CD1c-positive myeloid dendritic cell (primary cell): ENCODE measurements at regions not wholly inside any gene's neighbourhood (a gene's known extent, or its start where the extent isn't known, plus 50 kb on each side); places are given as distances from the start of the nearest gene placed in this dataset.

ENCODE experiments used
- DNase-seq: peaks from one replicate; pipeline ENCODE4 v3.0.0-alpha.2; 2016; ENCODE audit errors: extremely low spot score

DNA sequence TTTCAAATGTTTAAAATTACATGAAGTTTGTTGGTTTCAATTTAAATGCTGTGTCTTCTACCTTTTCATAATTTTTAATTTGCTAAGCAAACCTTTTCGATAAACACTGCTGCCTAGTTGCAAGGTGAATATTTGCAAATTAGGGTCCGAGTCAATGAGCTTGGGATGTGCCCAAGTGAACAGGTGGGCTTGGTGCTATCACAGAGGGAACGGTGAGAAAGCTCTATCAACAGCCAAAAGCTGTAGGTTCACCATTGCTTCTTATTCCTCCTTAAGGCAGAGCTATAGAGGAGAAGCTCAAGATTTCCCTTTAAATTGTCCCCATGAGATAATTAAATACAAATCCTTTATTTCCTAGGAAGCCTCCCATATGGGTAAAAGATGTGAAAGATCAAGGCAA lies 245.3 kb upstream of the CELF2 start:
- no peak for DNase-seq

DNA sequence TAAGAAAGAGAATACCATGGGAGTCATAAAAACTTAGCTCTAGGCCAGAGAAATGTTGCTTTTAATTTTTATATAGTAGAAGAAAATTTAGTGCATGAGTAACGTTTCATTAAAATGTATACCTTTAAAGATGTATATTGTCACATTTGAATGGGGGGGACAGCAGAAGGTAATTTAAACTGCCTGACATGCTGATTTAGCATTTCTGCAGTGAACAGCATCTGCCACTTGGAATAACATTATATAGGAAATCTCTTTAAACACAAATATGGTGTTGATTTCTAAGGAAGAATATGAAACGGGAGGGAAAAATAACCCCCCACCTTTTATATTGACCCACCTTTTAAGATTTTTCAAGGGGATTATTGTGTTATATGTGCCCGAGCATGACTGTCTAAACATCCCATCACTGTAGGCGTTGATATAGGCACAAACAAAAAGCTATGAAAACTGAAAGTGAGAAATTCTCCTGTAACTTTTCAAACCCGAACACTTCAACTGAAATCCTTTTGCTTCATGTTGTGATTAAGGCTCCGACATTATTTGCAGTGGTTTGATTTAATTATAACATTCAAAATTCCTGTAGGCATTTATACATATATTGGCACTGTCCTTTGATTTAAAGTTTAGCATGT lies 244.7 kb upstream of the CELF2 start:
- no peak for DNase-seq

DNA sequence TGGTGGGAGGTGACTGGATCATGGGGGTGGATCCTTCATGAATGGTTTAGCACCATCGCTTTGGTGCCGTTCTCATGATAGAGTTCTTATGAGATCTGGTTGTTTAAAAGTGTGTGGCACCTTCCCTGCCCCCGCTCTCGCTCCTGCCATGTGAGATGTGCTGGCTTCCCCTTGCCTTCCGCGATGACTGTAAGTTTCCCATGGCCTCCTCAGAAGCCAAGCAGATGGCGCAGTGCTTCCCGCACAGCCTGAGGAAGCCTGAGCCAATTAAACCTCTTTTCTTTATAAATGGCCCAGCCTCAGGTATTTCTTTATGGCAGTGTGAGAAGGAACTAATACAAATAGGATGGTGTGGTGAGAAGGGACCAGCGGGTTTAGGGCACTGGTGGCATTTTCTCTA lies 243.3 kb upstream of the CELF2 start:
- no peak for DNase-seq

DNA sequence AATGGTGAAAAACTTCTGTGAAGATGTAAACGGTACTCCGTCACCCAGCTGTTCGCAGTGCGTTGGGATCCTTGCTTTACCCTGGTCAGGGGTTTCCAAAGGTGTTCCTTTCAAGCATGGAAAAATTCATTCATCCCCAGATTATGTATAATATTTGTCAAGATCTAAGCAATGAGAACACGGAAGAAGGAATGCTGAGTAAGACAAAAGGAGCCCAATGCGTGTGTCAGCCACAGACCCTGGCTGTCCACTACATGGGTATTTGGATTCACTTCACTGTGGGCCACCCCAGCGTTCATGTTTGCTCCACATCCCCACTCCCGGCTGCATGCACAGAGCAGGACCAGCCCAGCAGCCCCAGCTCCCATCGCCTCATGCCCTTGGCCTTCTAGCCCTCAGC lies 241.3 kb upstream of the CELF2 start:
- DNase-seq, result no peak

DNA sequence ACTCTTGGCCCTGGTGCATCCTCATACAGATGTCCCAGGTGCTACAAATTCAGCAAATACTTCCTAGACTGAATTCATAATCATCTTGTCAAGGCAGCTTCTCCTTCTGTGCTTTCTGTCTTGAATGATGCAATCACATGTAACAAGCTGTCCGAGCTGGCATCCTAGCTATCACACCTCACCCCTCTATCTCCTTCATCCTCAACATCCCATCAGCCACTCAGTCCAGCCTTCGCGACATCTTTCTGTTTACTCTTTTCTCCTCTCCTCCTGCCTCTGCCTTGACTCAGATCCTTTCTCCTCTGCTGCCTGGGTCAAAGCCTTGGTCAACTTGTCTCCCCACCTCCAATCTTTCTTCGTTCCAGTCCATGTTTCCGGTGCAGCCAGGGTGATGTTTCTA lies 240.4 kb upstream of the CELF2 start:
- no peak for DNase-seq

DNA sequence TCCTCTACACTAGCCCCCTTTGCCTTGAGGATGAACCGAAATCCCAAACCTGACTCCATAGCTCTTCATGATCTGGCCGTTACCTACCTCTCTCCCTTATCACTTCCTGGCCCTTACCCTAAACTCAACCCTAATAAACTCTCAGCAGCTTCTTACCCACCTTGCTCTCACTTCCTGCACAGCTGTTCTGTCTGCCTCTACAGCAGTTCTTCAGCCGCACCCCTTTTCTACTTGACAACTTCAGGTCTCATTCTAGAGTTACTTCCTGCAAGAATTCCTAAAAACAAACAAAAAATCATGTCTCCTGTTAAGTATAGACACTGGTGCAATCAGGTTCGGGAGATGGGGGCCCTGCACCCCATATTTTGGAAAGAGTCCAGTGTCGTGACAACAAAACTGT lies 239.9 kb upstream of the CELF2 start:
- DNase-seq, result no peak

DNA sequence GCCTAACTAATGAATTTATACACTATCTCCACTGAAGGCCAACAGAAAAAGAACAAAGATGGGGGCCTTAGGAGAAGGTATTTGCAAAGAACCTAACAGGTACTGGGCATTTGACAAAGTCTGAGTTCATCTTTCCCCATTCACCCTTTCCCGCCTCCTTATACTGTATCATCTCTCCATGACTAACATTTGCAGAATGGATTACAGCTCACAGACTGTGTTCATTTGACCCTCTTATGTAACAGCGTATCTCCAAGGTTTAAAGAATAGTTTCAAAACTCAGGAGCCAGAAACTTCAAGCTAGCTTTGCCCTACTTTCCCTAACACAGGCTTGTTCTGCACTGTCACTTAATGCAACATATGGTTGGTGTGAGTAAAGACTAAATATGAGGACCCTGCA lies 238.7 kb upstream of the CELF2 start:
- no peak for DNase-seq

DNA sequence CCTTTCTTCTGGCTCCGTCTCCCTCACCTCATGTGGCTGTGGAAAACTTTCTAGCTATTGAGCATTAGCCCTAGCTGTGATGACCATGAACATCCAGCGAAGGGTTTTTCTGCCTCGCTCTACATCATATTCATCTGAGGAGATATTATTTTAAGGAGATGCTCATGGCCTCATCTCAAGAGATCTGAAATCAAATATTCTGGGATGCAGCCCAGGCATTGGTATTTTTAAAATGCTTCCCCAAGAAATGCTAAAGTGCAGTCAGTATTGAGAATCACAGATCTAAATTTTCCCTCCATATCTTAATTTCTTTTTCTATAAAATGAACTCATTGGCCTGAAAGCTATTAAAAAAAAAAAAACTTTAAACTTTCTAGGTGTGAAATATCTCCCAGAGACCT lies 238.2 kb upstream of the CELF2 start:
- DNase-seq, result no peak

DNA sequence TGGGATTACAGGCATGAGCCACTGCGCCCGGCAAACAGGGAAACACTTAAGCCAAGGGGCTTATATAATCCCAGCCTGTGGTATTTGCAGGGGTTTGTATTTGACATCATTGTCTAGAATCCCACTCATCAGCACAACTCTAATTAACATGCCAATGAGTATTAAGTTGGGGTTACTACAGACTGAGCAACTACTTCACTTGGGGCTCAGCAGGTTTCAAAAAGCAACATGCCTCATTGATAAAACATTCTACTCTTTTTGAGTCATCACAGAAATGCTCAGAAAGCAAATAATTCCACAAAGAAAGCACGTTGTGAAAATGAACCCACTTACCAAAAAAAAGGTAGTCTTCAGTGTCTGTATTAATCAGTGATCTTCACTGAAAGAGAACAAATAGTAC lies 236.9 kb upstream of the CELF2 start:
- DNase-seq, result no peak

DNA sequence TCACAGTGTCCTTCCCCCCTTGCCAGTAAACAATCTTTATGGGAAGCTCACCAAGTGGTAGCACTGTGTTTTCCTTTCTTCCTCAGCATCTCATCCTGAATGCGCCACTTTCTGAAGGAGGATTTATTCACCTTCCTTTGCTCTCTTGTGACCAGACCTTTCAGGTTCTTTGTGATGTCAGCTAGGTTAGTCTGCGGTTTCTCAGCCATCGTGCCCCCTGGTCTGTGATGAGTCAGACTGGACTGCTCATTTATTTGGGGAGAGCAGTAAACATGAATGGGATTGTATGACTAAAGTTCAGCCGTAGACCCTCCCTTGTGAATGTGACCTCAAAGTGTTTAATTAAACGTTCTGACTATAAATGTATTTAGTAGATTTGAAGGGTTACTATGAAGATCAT lies 235.1 kb upstream of the CELF2 start:
- no peak for DNase-seq

DNA sequence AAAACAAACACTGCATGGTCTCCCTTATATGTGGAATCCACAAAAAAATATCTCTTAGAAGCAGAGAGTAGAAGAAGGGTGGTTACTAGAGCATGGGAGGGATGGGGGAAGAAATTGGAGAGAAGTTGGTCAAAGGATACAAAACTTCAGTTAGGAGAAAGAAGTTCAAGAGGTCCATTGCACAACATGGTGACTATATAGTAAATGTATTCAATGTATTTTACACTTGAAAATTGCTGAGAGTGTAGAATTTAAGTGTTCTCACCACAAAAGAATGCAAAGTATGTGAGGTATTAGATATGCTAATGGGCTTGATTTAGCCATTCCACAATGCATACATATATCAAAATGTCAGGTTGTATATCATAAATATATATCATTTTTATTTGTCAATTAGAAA lies 232.0 kb upstream of the CELF2 start:
- DNase-seq, result no peak

DNA sequence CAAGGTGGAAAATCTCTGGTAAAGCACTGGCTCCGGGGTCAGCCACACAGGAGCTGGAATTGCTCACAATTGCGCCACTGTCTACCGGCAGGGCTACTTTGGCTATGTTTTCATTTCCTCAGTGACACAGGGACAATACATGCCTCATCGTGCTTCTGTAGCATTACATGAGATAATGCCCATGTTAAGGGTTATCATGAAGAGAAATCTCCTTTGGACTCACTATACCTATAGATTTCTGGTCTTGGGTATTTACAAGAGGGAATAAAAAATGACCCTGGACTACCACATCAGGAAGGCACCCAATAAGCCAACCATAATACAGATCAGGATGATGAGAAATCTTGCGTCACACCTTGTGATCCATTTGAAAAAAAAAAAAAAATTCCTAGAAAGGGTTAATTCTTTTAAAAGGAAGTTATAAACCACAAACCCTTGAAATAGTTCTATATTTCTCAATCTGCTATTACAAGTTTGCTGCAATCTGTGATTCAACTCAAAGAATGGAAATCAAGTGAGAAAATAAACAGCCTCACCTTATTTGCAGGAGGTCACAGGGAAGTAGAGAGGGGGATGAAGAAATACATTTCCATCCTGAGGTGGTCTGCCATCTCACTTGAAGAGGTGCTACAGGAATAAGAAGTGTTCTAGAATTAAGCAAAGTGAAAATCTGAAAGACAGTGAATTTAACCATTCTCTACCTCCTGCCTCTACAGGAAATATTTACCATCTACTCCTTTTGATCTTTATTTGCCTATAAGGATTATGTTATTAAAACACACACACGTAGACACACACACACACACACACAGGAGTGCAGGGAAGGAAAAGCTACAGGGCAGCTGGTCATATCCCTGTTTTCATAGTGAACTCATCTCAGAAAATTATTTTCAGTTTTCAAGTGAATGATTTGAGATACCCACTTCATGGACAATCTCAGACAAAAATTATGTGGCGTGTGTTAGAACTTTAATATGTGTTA lies 231.3 kb upstream of the CELF2 start:
- peak; percentile 63 for DNase-seq

DNA sequence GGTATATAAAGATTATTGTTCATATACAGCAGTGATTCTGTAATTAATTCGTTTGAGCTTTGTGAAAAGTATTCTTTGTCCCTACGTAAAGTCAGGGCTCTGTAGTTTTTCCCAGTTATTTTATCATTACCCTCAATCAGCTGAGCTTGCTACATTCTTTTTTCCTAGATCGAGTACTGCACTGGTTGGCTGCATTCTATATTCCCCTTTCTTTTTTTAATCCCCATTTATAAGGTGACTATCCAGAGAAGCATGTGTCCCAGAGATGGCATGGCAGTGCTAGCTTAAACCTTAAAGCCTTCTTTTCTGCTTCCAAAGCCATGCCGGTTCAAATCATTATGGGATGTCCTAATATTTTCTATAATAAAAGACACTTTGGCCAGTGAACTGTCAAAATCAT lies 230.1 kb upstream of the CELF2 start:
- DNase-seq, result no peak

DNA sequence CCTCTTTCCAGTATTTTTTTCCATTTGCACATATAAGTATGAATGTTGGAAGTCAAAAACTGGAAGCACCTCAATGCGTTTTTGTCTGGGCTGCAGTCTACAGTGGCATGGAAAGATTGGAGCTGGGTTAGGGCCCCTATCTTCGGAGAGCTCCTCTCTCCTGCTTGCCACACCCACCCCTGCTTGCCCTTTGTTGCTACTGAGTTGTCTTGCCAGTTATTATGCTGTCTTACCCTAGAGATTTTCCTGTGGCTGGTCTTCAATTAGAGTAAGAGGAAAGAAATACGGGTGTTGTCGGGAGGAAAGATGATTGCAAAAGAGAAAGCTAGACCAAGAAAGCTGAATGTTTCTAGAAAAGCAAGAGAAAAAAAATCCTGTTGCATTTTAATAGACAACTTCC lies 228.9 kb upstream of the CELF2 start:
- no peak for DNase-seq

DNA sequence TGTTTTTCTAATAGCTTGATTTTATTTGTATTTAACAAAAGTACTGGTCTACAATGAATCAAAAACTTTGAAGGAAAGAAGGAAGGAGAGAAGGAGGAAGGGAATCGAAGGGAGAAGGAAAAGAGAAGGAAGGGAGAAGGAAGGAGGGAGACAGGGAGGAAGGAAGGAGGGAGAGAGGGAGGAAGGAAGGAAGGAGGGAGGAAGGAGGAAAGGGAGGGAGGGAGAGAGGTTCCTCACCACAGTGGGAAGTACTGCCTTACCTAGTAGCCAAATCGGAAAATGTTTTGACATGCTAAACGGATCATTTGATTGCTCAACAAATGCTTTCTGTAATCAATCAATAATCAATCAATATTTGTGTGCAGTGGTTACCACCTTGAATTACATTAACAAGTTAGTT lies 225.8 kb upstream of the CELF2 start:
- DNase-seq, result no peak

DNA sequence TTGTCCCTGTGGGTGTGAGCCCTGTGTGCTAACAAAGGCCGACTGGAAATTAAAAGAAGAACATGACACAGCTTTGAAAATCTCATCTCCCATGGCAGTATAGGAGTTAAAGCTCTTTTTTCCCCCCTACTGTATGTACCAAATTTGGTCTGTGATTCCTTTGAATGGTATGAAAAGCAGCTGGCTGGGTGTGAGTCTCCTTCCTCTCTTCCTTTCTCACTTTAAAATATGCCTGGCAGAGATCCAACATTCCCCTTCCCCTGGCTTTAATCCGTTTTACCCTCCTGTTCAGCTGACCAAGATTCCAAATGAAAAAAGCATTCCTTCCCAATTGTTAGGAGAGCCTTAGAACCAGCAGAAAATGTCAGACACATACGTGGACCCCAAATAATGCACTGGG lies 225.0 kb upstream of the CELF2 start:
- no peak for DNase-seq

DNA sequence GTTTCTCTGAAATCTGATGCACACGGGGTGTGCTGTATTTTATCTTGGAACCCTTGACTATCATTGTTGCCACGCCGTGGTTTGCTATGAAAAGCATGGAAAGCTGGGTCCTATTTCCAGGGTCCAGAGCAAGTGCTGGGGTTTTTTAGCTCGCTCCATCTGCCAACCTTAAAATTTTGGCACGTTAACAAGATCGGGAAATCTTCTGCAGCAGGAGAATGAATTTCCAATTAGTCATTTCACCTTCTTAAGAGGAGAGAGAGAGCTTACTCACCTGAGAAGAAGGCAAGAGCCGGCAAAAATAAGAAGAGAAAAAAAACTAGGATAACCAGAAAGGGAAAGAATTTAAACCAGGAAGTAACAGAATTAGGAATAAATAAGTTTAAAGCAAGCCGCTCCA lies 223.6 kb upstream of the CELF2 start:
- no peak for DNase-seq

DNA sequence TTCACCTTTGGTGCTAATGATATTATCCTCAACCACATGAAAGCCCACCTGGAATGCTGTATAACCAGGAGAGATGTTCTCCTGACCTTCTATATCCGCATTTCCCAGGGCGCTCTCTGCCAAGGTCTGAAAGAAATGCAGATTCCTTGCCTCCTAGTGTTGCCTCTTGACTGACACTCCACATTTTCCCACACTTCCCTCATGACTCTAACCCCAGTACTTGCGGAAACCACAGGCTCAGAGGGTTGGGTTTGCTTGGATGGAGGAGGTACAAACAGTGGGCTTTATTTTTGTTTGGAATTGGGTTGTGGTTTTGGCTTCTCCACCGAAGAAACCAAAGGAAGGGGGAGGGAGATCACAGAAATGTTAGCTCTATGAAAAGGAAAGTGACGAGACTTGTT lies 222.9 kb upstream of the CELF2 start:
- no peak for DNase-seq

DNA sequence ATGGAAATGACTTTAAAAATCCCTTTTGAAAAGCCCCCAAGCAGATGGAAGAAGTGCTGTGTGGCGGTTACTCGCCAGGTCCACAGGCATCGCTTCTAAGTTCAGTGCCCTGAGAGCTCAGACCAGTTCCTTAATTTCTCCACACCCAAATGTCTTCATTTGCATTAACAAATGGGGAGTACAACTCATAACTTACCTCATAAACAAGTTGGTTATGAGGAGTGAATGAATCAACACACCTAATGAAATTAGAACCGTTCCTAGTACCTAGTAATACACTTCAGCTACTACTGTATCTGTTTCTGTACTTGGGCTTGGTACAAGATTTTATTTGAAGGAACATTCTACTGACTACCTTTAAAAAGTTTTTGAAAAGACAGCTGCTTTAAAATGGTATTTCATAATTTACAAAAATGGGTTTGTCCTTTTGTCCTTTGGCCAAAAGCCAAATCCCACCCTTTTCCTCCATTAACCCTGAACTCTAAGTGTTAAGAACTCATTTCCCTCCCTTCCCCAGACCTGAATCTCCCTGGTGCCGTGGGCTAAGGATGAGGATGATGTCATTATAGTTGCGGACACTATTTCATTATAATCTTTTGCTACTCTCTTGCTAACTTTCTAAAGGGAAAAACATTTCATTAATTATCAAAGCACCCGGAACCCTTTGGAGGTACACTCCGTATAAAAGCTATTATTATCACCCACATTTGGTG lies 221.5 kb upstream of the CELF2 start:
- no peak for DNase-seq

DNA sequence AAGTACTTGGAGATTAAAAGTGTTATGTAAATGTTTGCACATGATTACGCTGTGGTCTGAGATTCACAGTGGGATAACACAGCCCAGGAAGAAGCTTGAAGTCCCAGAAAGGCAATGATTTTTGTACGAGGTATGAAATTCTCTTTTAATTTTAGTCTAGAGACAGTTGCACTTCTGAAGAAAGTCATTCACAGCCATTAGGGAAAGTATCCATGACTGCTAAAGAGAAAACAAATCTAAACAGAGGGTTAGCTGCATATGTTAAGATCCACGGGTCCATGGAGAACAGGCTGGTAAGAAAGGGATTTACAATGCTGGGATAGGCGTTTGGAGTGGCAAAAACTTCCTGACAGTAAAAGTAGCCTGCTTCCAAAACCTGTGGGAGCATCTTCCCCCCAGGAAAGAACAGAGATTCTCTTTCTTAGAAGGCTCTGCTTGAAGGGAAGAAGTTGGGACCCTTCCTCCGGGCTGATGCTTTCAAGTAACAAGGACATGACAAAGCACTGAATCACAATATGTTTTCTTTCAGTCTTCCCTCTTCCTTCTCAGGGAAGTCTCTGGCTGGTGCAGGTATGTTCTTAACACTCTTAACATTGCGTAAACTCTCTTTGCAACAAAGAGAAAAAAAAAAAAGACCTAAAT lies 220.8 kb upstream of the CELF2 start:
- no peak for DNase-seq

DNA sequence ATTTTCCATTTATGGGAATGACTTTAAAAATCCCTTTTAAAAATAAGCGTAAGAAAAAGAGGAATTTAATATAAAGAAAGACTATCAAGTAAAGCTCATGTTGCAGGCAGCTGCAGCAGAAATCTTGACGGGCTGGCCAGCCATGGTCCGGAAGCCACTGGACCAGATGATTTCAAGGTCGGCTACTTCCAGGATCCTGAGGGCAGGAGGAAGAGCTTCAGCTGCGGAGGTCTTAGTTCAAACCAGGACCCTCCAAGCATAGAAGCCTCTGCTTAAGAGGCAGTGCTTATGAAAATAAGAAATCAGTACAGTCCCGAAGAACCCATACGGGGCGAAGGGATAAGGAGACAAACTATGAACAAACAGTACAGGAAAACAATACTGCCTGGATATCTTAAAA lies 220.2 kb upstream of the CELF2 start:
- DNase-seq, result no peak

DNA sequence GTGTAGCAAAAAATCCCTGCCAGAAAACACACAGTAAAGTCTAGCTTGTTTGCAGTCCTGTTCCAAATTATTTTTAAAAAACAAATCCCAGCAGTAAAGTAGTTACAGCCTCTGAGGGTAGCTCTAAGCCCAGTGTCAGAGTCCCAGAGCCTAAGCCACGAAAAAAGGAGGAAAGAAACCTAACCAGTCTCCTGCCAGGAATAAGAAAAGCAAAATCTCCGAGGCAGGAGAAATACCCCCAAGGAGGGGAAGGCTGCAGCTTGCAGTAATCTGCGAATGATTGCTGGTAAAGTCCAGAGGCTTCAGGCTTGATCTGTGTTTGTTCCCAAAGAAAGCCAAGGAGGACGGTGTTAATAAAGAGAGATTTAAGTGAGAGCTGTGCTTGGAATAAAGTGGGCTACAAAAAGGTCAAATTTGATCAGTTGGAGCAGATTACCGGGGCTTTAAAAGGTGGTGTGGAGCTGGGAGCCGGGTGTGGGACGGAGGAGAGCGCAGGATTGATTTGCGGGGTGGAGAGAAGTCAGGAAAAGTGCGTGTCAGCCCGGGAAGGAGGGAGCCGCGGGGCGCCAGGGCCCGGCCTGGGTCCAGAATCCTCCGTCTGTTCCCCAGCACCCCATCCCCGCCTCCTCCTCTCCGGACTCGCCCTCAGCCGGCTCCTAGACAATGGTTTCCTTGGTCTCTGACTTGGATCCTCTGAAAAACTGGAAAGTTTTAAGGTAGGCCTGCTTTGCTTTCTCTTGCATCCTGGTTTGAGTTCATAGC lies 219.4 kb upstream of the CELF2 start:
- DNase-seq, result no peak
